HT-29 (cell line): ENCODE measurements at regions not wholly inside any gene's neighbourhood (a gene's known extent, or its start where the extent isn't known, plus 50 kb on each side); places are given as distances from the start of the nearest gene placed in this dataset.
"Not testable (repeated sequence)": the region's sequence is repeated elsewhere in the genome, so short reads cannot be mapped to it uniquely, and the experiment has no call there.

Source experiments
- DNase-seq: peaks from one replicate; pipeline ENCODE4 v3.0.0-alpha.2; 2015; ENCODE audit warnings: low spot score

DNA sequence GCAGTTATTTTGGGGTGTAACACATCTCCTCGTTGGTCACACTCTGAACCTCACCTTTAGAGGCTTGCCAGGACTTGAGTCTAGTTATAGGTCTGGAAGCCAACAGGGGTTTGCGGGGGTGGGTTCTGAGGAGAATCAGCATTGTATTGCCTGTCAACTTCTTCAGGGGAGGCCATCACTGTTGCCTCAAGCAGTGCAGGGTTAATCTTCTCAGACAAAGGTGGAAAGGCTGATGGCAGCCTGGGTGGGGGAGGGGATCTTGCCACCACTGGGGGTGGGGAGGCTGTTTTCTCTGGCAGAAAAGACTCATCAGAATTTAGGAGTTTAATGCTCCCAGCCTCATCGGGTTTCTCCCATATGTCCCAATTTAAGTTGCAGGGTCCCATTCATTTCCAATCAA is 387.8 kb downstream of the PRR32 start:
- DNase-seq: no peak

GRCh38 chrX:127221821-127222220 is 402.3 kb downstream of the PRR32 start:
- not testable (repeated sequence) for DNase-seq

GRCh38 chrX:127243654-127244053 is 424.1 kb downstream of the PRR32 start:
- no peak for DNase-seq

DNA sequence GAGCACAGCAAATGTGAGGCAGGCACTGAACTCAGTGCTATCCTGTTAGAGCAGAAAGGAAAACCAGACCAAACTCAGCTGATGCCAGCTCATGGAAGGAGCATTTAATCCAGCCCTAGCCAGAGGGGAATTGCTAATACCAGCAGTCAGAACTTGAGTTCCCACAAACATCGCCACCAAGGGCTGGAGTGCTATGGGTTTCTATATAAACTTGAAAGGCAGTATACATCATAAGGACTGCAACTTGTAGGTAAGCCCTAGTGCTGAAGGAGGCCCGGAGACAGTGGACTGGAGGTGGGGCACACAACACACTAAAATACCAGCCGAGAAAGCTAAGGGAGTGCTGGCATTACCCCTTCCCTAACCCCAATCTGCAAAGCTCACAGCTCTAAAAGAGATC is 440.2 kb downstream of the PRR32 start:
- no peak for DNase-seq

GRCh38 chrX:127276326-127276725 is 456.8 kb downstream of the PRR32 start:
- DNase-seq: no peak

- no peak for DNase-seq
Observed at GRCh38 chrX:127300511-127300910, 481.0 kb downstream of the PRR32 start.

- DNase-seq: no peak
Observed at GRCh38 chrX:127302841-127303240, 483.3 kb downstream of the PRR32 start.

DNA sequence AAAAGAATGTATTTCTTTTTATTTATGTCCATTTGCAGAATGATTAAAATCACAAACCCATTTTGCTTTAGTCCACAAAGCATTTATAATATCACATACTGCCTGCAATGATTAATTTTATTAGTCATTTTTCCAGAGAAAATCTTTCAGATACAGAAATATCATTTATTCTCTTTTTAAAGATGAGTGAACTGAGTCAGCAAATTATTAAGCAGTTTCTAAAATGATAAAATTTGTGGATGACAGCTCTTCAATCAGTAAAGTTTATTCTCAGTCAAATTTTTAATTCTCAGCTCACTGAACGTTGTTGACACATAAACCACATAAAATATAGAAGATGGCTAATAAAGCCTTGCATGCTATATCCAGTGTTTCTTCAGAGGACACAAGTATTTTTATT is 485.5 kb downstream of the PRR32 start:
- DNase-seq: no peak

DNA sequence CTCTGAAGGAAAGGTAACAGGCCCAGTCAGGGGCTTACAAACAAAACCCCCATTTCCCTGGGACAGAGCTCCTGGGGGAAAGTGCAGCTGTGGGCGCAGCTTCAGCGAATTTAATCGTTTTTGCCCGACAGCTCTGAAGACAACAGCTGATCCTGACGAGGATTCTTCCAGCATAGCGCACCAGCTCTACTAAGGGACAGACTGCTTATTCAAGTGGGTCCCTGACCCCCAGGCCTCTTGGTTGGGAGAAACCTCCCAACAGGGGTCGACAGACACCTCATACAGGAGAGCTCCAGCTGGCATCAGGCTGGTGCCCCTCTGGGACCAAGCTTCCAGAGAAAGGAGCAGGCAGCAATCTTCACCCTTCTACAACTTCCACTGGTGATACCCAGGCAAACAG is 486.7 kb downstream of the PRR32 start:
- no peak for DNase-seq

DNA sequence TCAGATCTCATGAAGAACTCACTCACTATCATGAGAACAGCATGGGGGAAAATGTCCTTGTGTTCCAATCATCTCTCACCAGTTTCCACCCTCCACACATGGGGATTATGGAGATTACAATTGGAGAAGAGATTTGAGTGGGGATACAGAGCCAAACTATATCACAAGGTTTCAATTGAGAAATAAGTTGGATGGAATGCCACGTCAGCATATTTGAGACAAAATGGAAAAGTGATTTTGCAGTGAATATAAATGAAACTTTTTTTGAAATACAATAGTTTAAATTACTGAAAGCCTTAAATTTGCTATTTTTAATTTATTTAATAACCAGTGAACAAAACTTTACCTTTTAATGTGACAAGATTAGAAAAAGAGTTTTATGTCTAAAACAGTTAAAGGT is 494.1 kb downstream of the PRR32 start:
- no peak for DNase-seq

DNA sequence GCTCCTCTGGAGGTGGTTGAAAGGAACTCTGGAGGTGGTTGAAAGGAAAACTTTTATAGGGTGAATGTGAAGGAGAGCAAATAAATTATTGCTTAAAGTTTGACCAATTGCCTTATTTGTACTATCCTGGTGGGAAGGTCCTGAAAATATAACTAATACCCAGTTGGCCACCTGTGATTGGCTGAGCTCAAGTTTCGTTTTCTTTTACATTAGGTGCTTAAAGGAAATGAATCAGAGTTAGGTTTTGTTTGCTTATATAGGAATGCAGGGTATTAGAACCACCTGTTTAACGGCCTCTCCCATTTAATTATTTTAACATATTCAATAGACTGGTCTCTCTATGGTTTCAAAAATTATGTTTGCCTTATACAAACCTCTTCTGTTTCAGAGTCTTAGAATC is 497.6 kb downstream of the PRR32 start:
- peak; percentile 11 for DNase-seq

DNA sequence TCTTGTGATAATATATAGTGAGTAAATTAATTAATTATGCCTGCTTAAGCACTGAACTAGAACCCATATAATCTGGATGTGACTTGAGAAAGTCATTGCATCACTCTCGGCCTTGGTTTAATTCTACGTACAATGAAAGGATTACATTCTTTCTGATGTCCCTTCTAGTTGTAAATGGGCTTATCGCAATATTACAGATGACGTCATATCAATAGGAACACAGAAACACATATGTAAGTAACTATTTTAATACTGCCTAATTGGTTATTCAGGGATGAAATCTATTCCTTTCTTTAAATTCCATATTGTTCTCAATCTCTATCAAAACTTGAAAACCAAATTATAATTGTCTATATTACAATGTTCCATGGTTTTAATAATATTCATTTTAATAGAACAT is 504.6 kb downstream of the PRR32 start:
- DNase-seq: no peak
